GM12892 (cell line): ENCODE measurements at regions not wholly inside any gene's neighbourhood (a gene's known extent, or its start where the extent isn't known, plus 50 kb on each side); places are given as distances from the start of the nearest gene placed in this dataset.

Experiments used
- POLR2A ChIP-seq: IDR thresholded peaks from 2 replicates; pipeline ENCODE4 v1.6.1; 2011; ENCODE audit warnings: low read depth, low read length, control low read depth
- POLR2AphosphoS5 ChIP-seq: IDR thresholded peaks from 2 replicates; pipeline ENCODE4 v1.6.1; 2011; ENCODE audit warnings: low read depth, low read length, control low read depth
- TAF1 ChIP-seq: IDR thresholded peaks from 2 replicates; pipeline ENCODE4 v1.6.1; 2011; ENCODE audit warnings: low read depth, mild to moderate bottlenecking, control low read depth, low read length, borderline replicate concordance

DNA sequence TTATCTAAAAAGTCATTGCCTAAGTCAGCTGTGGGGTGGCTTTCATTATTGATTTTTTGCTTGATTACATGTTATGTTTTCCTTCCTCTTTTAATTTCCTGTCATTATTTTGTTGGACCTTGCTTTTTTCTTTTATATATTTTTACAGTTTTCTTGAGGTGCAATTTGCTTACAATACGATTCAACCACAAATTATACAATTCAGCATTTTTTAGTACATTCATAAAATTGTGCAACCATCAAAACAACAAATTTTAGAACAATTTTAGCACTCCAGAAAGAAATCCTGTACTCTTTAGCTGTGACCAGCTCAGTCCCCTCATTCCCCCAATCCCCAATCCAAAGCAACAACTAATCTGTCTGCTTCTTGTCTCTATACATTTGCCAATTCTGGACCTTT, 608.9 kb downstream of the C6orf118 start:
- TF ChIP-seq POLR2A (no peak), POLR2AphosphoS5 (no peak), TAF1 (no peak)
